GM21360 (cell line): ENCODE measurements at regions not wholly inside any gene's neighbourhood (a gene's known extent, or its start where the extent isn't known, plus 50 kb on each side); places are given as distances from the start of the nearest gene placed in this dataset.
"Not testable (repeated sequence)": the region's sequence is repeated elsewhere in the genome, so short reads cannot be mapped to it uniquely, and the experiment has no call there.

ENCODE experiments used
- ATAC-seq: cut with Tn5 transposase; IDR thresholded peaks from one replicate; pipeline ENCODE4 v1.9.1; 2021; ENCODE audit warnings: mild to moderate bottlenecking, moderate library complexity; ENCODE audit not compliant: unreplicated experiment

DNA sequence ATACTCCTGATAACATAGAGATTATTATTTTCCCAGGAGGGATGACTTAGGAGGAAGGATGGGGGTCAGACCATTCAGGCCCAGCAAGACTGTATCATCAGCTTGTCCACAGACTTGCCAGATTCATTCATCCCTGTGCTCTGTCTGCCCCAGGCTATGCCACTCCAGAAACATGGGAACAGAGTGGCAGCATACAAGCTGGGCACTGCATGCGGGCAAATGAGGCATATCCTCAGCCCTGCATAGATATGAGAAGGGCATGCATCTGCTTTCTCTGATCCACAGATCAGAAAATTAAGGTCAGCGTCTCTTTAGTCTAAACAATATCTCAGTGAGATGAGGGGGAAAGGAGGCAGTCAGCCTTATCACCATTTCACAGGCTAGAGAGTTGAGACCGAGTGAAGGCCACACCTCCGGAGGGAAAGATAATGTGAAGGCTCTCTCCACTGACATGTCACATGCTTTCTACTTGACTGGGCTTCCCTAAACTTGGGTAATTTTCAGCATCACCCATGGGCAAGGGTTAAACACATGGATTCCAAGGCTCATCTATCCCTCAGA, 140.5 kb downstream of the TFAP2B start:
- ATAC-seq = no peak

DNA sequence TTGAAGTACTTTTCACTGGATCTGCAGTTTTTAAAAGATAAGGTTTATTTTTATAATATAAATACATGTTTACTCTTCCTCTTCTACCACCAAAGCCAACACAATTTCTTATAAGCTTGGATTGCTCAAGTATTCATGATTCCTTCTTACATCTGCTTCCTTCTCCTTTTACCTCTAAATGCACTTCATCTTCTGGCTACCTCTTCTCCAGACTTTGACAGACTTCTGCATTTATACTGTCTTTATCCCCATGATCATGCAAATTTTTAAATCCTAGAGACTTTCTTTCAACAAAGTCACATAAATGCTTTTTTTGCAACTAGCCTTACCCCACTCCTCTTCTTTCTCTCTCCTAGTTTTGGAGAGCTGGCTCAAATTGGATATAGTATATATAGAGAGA, 142.9 kb downstream of the TFAP2B start:
- ATAC-seq = no peak

DNA sequence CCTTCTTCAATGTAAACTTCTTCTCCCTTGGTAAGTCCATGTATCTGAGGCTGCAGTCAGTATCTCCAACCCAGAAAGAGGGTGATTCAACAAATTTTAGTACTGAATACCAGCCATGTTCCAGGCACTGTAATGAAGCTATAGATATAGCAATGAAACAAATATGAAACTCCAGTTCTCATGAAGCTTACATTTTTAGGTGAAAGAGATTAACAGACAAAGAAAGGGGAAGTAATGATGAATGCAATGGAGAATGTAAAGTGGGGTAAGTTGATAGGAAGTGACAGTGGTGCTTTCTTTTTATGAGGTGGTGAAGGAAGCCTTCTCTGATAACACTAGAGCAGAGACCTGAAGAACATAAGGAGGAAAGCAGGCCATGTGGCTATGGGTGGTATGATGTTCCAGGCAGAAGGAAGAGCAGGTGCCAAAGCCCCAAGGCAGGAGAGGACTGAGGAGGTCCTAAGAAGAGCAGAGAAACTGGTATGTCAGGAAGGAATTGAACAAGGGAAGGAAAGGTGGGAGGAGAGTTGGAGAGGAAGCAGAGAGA, 143.6 kb downstream of the TFAP2B start:
- ATAC-seq = peak; percentile 39

DNA sequence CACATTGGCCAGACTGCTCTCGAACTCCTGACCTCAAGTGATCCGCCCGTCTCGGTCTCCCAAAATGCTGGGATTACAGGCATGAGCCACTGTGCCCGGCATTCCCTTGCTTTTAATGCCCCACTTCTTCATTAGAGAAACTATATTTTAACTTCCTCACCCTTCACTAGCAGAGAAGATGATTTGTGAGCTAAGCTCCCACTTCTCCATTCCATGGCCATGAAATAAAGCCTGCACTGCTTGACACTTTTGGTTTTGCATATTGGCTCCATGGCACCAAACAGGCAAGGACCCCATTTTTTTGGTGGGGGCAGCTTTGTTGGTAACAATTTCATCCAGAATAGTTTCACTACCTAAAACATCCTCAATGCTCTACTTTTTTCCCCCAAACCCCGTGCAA, 145.3 kb downstream of the TFAP2B start:
- no peak for ATAC-seq

DNA sequence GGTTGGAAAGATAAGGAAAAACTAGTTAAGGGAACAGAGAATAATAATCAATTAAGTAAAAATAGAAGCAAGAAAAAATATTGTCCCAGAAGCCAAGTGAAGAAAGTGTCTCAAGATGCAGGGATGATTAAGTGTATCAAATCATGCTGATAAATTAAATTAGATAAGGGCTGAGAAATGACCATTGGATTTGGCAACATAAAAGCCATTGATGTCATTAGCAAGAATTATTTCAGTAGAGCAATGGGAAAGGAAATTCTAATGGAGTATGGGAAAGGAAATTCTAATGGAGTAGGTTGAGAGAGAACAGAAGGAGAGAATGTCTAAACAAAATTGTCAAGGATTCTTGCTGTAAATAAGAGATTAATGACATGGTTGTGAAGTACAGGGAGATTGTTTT, 146.8 kb downstream of the TFAP2B start:
- ATAC-seq = no peak

DNA sequence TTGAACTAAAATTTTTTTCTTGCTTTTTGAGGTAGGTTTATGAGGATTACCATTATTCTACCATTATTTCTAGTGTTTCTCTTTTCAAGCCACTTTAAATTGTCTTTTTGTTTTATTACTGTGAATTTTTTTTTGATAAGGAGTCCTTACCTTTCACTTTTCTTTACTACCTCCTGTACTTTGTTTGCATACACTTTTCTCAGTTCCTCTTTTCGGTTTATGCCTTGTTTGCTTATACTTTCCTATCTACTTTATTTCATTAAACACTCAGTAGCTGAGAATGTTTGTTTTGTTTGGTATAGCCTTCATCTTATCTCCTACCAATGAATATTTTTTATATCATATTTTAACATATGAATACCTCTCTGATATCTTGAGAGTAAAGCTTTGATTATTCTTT, 147.9 kb downstream of the TFAP2B start:
- peak; percentile 93 for ATAC-seq

DNA sequence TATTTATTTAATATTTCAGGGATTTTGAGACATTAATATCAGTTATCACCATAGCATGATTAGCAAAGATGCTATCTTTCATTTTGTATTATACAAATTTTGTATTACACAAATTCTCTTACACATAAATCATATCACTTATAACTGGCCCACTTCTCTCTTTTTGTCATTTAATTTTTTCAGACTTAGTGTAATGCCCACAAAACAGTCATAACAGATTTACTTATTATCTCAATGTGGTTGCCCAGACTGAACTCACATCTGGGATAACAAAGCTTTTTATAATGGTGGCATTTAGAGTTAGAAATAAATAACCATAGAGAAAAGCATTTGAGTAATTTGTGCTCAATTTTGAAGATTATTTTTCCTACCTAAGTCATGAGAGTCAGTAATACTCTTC, 148.3 kb downstream of the TFAP2B start:
- ATAC-seq = no peak

DNA sequence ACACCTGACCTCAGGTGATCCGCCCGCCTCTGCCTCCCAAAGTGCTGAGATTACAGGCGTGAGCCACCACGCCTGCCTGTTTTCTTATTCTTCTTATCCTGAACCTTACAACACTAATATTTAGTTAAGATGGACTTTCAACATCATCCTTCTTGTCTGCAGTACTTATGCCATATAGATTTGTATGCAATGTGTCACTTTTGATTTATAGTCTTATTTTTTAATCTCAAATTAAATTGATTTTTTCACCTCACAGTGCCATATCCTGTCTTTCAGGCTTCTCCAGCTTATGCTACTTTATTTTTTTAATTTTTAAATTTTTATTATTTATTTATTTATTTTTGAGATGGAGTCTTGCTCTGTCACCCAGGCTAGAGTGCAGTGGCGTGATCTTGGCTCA, 149.6 kb downstream of the TFAP2B start:
- ATAC-seq = not testable (repeated sequence)

DNA sequence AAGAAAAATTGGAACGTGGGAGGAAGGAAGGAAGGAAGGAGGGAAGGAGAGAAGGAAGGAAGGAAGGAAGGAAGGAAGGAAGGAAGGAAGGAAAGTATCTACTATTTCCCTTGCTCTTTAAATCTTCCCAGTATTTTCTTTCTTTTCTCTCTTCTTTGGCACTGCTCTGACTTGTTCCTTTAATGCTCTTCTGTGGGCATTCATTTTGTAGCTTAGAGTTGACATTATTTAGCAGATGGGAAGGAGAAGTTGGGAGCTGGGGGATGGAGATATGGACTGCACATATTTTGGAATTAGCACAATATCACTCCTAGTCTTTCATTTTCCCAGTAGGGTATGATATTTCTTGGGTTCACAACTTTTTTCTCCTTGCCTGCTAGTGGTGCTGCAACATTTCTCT, 152.2 kb downstream of the TFAP2B start:
- no peak for ATAC-seq

DNA sequence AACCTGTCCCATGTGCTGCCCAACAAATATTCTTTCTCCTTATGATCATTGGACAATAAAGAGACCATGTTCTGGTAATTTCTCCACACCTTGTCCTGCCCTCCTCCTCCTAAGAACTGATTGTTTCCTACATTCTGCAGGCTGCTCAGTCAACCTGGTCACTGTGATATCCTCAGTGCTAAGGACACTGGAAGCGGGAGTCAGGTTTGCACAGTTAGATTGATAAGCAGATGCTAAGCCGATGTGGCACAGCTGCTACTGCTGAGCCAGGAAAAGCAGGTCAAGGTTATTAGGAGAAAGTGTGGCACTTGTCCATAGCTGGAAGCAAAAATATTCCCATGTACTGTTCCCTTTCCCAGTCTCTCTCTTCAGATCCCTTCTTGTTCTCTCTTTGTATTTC, 154.8 kb downstream of the TFAP2B start:
- ATAC-seq = no peak

DNA sequence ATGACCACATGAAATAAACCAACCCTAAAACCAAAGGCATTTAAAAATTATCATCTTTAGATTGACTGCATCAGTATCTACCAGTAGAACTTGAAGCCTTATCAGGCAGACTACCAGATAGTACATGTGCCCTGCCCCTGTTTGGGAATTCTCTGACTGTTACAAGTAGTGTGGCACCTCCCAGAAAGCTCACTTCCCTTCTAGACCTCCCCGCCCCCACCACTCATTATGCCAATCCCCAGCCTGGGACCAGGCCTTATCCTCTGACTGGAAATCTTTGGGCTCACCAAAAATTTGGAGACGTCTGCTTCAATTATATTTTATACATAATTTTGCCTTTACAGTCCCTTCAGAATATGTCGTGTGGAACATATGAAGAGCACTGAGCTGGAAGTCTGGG, 155.6 kb downstream of the TFAP2B start:
- ATAC-seq = no peak

DNA sequence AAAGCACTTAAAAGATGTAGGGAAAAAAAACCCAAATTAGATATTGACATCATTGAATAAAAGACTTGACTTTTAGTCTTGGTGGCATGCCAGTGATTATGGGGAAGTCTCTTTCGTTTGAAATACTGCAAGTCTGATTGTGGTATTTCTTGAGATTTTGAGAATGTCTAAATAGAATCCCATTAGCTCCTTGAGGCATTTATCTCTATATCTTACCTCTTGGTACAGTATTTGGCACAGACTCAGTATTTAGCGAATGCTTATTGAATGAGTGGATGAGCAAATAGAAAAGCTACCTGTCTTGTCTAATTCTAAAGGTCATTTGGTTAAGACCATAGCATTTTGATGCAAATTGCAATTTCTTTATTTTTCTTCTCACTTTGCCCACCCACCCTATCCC, 156.5 kb downstream of the TFAP2B start:
- no peak for ATAC-seq

DNA sequence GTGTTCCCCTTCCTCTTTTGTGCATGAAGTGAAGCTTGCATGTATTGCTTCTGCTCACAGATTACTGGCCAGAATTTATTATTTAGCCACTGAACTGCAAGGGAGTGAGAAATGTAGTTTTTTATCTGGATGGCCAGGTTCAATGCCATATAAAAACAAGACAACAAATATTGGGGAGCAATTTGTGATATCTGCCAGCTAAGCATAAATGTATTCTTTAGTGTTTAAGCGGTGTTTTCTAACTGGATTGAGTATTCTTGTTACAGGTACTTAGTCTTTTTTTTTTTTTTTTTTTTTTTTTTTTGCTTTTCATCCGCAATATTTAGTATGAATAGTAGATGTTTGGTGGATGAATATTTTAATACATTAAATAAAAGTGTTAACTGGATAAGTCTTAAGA, 158.2 kb downstream of the TFAP2B start:
- ATAC-seq = no peak

DNA sequence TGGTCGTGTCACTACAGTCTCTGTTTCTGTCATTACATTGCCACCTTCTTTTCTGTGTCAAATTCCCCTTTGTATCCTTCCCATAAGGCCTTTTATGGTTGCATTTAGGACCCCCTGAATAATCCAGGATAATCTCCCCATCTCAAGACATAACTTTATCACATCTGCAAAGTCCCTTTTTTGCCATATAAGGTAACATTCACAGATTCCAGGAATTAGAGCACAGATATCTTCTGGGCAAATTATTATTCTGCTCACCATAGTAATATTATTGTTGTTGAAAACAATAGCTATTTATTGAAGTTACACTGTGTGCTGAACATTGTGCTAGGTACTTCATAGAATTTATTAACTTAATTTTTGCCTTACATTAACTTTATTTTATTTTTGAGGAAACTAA, 159.1 kb downstream of the TFAP2B start:
- ATAC-seq = no peak

DNA sequence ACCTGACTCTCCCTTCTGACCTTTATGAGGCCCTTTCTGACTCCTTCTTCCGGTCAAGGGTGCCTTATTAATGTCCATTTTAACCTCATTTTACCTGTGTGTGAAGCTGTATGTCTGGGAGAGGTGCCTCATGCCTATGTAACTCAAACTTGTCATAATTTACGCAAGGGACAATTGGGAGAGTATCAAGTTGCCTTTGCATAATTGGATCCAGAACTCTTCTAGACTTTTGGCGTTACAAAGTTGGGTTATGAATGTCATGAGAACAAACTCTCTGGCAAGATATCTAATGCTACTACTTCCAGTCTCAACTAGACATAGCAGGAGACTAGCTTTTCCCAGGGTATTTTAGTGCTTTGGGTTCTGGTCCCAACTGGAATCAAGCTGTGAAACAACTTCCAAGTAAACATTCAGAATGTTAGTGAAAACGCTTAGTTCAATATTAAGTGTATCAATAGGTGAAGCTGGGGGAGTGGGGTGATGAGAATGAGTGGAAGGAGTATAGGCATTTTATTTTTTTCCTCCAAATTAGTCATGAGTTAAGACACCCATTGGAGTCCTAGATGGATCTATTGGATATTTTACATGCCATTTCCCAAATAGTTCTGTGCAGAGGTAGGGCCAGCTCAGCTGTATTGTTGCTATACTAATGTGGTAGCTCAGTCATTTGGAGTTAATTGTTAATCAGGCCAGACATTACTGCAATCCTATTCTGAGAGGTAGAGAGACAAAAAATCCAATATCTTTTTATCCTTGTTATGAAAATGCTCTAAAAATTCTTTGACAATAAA, 159.9 kb downstream of the TFAP2B start:
- no peak for ATAC-seq

DNA sequence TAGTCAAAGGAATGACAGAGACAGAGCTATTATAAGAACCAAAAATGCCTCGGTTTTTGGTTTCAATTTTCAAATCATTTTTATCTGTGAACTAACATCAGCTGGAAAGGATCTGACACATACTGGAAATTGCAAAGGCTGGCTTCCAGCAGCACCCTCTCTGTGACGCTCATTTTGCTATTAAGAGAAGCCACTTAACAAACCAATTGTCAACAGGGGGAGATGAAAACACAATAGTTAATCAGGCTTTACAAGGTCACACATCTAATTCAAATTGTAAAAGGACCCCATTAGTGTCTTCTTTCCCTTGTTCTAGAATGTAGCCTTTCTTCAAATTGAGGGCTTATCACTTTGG, 160.5 kb downstream of the TFAP2B start:
- ATAC-seq = no peak

DNA sequence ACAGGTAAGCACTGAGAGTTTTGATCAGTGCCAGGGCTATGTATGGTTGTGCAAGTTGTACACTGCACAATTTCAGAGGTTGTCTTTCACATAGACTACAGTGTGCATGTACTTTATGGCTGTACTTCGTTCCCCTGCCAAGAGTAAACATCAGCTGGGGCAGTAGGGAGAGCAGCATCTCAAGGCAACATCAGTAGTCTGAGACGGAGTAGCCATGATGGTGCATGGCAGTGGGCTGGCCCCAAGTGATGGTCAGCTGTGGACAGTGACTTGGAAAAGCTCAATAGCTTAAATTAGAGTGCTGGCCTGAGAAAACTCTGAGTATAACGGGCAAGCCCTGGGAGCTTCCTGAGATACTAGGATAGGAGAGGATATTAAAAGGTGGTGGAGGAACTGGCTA, 165.5 kb downstream of the TFAP2B start:
- ATAC-seq = no peak

DNA sequence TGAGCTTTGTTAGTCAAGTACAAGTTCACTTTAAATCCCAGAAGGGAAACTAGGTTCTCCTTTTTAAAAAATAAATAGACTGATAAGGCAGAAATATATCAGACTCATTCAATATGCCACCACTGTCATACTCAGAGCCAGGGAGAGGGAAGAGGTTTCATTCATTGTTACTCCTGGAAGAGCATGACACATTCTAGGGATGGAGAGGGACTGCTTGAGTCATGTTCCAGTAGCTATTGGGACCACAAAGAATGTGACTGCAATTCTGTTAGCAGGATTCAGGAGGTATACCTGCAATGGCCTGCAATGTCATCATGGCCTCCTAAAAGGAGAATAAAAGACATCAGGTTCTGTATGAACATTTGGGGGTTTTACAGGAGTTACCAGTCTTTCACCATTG, 167.6 kb downstream of the TFAP2B start:
- no peak for ATAC-seq

DNA sequence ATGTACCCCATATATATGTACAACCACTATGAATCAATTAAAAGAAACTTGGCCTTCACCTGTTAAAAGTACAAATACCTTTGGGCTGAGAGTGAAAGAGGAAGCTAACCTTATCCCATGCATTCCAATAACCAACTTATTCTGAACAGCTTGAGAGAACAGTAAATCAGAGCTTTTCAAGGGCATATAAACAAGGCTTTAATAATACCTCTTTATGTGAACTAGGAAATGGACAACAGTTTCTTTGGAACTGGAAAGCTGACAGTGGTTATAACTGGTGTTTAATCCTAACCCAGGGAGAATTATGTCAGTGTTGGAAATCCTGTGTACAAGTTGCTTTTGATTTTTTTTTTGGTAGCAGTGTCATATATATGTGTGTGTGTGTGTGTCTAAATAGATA, 170.5 kb downstream of the TFAP2B start:
- ATAC-seq = no peak

DNA sequence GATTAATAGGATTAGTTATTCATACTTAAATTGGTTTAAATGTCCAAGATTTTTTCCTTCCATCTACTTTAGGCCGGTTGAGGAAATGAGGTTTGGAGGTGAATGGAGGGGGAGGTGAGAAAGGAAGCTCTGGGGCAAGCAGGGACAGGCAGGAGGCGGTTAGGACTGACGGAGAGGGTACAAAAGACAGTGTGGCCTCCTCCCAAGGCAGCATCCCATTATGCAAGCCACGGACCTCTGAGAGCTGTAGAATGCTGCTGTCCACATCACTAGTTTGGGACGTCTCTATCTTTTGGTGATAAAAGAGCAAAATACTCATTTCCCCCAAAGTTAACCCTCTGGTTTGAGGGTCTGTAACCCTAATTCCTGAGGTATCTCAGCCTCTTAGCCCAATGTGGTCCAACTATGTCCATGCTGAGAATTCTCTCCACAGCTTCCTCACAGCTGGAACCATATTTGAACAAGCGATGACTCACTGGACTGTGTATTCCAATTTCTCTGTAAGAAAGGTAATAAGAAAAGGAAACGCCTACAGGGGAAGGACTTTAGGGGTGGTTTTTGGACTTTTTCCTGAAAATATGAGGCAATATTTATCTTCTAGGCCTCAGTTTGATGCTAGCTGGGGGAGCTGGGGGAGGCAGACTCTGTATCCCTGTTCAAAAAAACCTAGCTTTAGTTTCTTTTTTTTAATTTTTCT, 172.2 kb downstream of the TFAP2B start:
- ATAC-seq = no peak

DNA sequence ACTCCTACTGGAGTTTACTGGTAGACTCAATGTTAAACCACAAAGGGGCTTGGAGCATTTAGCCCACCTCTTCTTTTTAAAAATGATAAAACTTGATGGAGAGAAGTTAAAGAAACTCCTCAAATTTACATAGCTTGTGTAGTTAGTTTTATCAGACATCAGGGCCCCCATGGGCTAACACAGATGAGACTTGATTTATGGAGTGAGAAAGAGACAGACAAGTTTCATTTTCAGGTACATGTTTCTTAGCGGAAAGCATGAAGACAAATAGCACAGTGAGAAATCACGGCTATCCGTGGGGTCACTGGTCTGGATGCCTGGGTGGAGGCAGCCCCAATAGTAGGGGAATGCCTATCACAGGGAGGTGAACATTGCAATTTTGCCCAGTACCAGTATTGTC, 173.6 kb downstream of the TFAP2B start:
- no peak for ATAC-seq
